ENCODE measurements at regions not wholly inside any gene's neighbourhood (a gene's known extent, or its start where the extent isn't known, plus 50 kb on each side); places are given as distances from the start of the nearest gene placed in this dataset.

DNA sequence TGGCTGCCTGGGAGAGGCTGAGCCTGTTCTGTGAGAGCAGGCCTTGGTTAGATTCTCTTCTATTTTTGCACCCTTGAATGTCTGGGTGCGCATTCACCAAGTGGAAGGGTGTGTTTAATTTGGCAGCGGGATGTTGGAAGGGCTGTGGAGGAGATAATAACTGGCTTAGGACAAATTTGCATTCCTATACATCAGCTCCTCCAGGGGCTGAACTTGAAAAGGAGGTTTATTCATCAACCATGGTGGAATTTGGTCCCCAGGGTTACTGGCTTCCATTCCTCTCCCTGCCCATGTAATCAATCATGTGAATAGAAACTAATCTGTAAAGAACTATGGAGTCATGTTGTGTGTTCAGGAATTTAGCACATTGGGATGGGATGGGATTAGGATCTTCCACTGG, 100.2 kb upstream of the FOXF1 start:
- no peak for DNase-seq (ENCODE audit: low read depth)

DNA sequence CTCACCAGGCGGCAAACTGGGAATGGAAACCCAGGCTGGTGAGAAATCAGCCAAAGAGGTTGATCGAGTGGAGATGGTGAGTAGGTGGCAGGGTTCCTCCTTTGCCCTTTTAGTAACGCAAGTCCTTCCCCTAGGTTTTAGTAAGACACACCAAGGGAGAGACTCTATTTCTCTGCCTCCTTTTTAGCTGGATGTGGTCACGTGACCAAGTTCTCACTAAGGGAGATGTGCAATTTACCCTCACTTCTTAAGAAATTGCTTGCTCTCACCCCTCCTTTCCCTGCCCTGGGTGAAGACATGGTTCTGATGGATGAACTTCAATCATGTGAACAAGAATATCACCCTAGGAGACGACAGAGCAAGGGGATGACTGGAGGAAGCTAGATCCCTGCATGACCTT, 99.8 kb upstream of the FOXF1 start:
- DNase-seq (ENCODE audit: low read depth): no peak

DNA sequence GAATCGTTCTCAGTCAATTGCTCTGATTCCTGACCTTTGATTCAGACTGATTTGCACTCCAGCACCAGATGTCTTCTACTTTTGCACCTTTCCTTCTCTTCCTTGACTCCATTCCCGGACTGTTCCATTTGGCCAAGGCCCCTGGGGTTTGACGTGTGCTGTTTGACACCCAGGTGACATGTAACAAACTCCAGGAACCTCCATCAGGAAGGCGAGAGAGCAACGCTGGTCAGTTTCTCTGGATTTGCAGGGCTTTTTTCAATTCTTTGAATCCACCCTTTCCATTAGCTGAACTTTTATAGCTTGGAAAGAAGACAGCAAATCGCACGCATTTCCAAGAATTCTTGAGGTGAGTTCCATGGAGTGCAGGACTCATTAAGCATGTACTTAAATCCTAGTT, 98.4 kb upstream of the FOXF1 start:
- DNase-seq (ENCODE audit: low read depth): no peak

DNA sequence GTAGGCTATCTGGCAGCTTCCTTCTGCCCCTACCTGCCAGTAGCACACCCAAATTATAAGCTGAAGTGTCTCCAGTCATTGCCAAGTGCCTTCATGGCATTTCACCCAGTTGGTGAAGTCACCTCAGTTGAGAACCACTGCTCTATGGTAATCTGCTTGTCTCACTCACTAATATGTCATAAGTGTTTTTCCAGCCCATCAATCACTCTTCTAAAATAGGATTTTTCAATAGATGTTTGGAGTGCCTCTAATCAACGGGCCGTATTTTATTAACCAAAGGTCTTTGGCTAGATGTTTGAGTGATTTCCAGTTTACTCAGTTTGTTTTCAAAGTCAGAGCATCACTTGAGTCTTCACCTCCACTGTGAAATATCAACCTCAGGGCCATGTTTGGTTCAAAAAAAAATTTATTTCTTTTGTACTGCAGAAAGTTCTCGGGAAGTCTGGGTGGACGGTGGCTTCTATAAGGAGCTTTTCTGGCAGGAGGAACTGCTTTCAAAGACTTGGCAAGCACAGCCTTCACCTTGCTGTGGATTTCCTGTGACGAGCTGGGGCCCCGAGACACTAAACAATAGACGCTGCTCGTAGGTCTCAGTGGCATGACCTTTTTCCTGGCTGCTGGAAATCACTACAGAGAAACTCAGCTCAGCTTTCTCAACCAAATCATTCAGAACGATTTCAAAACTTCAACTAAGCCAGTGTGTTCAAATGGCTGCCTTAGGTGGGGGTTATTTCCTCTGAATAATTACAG, 95.2 kb upstream of the FOXF1 start:
- no peak for DNase-seq (ENCODE audit: low read depth)

DNA sequence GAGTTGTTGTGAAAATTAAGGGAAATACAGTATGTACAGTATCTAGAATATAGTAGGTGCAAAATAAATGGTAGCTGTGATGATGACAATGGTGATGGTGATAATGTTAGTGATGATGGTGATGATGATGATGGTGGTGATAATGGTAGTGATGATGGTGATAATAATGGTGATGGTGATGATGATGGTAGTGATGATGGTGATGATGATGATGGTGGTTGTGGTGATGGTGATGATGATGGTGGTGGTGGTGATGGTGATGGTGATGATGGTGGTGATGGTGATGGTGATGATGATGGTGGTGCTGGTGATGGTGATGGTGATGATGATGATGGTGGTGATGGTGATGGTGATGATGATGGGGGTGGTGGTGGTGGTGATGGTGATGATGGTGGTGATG, 91.3 kb upstream of the FOXF1 start:
- no peak for DNase-seq (ENCODE audit: low read depth)

DNA sequence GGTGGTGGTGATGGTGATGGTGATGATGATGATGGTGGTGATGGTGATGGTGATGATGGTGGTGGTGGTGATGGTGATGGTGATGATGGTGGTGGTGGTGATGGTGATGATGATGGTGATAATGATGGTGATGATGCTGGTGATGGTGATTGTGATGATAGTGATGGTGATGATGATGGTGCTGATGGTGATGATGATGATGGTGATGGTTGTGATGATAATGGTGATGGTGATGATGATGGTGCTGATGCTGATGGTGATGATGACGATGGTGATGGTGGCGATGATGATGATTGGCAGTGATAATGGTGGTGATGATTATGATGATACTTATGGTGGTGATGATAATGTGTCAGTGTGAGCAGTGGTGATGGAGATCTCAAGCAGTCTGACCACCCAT, 90.8 kb upstream of the FOXF1 start:
- no peak for DNase-seq (ENCODE audit: low read depth)

DNA sequence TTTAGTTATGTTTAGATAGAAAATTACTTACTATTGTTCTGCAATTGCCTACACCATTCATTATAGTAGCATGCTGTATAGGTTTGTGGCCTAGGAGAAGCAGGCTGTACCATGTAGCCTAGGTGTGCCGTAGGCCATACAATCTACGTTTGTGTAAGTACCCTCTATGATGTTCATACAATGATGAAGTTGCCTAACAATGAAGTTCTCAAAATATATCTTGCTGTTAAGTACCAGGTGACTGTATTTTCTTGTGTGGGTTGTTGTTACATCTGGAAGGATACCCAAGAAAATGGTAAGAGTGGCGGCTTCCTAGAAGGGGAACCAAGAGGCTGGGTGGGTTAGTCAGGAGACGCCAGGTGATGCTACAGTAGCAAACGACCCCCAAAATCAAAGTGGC, 88.3 kb upstream of the FOXF1 start:
- DNase-seq (ENCODE audit: low read depth): no peak

DNA sequence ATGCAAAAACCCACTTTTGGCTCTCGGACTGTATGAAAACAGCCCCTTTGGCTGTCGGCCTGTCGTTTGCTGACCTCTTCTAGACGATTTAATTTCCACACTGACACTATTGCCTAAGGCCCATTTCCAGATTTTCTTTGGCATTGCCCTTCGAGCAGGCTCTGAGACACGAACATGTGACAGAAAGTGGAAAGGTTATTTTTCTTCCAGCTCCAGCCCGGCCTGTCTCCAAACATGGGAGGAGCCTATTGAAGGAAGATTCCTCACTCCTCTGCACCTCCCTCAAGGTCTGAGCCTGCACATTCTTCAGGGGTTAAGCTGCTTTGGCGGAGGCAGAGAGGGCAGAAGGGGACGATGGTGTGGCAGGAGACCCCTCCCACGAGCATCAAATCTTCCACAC, 85.9 kb upstream of the FOXF1 start:
- DNase-seq (ENCODE audit: low read depth): no peak

DNA sequence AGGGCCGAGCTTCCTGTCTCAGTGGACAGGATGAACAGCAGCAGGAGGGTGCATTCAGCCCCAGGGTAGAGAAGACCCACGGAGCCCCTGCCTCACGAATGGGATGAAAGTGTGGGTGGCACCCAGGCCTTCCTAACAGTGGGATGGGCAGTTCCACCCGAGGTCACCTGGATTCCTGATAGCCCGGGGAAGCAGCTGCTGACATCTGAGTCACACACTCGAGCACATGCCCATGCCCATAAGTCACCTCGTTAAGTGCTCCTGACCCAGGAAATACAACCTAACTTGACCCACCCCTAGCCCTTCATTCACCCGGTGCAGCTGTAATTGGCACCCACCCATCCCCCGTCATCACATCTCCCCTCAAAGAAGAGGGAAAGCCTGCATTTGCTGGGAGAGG, 85.3 kb upstream of the FOXF1 start:
- no peak for DNase-seq (ENCODE audit: low read depth)

DNA sequence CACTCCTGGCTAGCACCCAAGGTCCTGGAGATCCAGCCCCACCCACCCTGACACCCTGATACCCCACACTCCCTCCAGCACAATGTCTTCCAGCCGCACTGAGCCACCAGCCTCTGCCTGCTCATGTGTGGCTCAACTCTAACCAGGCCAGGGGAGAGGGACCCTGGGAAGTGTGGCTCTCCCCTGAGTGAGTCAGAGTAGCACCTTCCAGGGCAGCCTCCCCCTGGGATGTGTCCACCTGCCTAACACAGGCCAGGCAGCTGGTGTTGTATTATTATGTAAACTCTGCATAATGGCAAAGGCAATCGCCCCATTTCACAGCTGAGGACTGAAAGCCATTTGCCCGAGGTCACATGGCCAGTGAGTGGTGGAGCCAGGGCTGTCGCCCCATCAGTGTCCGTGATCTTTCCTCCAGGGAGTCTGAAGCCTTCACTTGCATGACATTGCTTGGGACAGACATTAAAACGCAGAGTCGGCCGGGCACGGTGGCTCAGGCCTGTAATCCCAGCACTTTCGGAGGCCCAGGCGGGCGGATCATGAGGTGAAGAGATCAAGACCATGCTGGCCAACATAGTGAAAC, 84.2 kb upstream of the FOXF1 start:
- no peak for DNase-seq (ENCODE audit: low read depth)

DNA sequence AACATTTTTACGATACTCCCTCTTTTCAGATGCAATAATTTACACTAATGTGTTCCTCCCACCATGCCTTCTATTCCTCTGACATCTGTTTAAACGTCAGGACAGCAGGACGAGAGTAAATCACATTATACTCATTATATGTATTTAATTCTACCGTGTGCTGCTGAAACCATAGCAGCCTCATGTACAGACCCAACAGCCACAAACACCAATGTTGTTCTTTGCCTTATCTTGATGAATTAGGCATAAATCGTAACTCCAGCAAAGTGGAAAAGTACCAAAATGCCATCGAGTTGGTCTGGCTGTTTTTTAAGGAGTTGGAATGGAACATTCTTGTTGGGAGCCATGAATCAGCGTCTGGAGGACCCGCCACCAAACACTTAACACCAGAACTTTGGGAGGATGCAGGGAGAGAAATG, 82.9 kb upstream of the FOXF1 start:
- no peak for DNase-seq (ENCODE audit: low read depth)

DNA sequence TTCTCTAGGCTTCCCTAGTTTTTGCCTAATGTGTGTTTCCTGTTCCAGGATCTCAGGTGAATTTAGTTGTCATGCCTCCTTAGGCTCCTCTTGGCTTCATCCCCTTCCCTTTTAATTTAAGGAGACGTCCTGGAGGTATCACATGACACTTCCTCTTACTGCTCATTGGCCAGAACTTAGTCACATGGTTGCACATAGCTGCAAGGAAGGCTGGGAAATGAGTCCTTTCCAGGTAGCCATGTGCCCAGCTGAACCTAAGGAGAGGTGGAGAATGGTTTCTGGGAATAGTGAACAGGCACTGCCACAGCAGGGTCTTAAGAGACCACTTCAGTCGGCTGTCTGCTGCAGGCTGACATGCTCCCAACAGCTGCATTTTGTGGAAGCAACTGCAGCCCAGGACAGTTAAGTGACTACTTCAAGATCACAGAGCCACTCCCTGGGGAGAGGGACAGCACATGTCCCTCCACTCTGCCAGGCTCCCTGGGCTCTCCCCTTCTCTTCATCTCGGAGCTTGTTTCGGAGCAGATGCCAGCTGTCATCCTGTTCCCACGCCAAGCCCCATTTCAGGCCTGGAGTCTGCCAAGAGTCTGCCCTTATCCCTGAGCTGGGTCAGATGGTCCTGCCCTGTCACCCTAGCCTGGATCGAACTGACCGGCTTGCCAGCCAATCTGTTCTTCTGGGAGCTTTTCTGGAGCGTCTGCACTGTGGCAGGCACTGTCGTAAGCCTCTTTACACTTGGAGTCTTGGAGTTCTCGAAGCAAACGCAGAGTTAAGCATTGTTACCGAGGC, 81.4 kb upstream of the FOXF1 start:
- no peak for DNase-seq (ENCODE audit: low read depth)

DNA sequence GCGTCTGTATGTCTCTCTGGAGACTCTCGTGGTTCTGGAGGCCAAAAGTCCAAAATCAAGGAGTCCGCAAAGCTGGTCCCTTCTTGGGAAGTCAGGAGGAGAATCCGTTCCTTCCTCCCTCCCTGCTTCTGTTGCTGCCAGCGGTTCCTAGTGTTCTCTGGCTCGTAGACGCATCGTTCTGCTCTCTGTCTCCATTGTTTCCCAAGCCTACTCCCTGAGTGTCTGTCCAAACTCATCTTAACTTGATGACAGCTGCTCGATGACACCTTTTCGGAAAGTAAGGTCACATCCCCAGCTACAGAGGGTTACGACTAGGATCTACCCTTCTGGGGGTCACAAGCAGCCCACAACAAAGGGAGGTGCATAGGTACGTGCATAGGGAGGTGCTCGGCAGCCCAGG, 80.7 kb upstream of the FOXF1 start:
- no peak for DNase-seq (ENCODE audit: low read depth)

DNA sequence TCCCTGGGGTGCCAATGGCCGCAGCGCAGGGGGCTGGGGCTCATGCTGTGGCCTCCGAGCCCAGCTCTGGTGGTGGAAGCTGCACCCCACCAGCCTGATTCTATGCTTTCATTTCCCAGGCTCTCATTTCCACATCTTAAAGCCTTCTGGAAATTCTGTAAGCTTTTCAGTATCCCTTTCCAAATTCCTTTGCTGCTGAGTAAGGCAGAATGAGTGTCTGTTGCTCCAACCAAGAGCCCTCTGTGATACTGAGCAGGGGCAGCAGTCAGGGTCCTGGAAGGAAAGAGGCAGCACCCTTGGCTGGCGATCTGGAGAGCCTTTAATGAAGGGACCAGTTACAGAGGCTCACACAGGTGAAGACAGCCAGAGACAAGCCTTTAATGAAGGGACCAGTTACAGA, 79.5 kb upstream of the FOXF1 start:
- DNase-seq (ENCODE audit: low read depth): no peak

DNA sequence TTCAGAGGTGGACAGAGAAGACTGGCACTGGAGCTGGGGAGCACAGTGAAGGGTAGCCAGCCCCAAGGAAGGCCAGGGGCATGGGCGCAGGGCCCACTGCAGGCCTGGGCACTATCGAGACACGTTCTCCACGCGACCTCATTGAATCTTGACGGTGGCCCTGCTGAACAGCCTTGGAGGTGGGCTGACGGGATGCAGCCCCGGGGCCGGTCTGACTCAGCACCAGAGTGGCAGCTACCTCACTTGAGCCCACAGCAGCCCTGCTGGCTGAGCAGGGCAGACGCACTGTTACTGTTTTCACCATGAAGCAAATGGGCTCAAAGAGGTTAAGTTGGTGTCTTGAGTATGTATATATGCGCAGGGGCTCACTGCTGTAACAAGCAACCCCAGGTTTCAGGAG, 78.8 kb upstream of the FOXF1 start:
- DNase-seq (ENCODE audit: low read depth): no peak

DNA sequence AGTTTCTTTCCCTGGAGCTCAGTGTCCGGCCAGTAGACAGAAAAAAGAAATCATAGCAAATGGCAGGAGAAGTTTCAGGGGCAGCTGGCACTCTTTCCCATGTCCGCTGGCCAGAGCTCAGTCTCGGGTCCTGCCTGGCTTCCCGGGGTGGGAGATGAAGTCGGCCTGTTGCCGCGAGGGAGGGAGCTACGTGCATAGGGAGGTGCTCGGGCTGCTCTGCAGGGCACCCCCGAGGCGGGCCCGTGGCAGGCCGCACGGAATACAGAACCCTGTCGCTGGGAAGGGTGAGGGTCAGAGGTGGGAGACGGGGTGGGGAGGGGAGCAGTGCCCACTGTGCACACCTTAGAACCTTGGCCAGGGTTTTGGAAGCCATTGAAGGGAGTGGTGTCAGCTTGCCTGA, 78.3 kb upstream of the FOXF1 start:
- no peak for DNase-seq (ENCODE audit: low read depth)

DNA sequence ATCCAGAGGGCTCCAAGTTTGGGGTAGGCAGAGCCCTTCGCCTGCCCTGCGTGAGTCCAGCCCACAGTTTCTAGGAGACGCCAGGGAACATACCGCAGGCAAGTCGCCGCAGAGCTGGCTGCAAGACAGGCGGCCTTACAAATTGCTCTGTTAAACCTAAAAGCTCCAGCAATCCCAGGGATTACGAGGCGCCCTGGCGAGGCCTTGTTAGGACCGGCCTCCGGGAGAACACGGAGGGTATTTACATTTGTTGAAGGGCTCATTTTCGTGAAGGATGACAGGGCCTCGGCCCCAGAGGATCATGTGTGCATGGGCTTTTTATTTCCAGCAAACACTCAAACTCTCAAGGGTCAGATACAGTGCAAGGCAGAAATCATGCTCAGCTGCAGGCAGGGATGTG, 77.6 kb upstream of the FOXF1 start:
- no peak for DNase-seq (ENCODE audit: low read depth)

DNA sequence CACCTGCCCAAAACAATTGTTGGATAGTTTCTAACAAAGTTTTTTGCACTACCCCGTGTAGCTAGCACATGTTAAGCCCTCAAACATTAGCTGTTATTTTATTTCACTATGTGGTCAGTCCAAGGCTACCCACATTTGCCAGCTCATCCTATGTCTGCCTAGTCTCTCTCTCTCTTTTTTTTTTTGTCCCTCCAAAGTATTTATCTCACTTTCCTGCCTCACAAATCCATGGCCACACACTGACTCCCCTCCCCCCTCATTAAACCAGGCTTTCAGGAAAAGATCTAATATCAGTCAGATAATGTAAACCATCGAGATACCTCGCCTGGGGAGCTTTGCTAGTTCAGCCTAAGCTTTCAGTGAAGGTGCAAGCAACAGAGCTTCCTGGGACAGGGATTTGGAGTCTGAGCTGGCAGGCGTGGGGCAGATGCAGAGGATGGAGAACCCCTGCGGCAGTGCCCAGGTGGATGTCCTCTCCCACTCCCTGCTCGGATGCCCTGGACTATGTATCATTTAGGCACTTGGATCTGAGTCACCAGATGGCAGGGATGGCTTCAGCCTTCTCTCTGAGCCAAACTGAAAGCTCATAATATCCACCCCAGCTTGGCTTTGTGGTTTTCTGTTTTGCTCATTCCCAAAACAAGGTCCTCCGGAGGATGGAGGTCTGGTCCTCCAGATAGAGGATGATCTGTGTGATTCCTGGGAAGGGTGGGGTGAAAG, 73.7 kb upstream of the FOXF1 start:
- DNase-seq (ENCODE audit: low read depth): no peak

DNA sequence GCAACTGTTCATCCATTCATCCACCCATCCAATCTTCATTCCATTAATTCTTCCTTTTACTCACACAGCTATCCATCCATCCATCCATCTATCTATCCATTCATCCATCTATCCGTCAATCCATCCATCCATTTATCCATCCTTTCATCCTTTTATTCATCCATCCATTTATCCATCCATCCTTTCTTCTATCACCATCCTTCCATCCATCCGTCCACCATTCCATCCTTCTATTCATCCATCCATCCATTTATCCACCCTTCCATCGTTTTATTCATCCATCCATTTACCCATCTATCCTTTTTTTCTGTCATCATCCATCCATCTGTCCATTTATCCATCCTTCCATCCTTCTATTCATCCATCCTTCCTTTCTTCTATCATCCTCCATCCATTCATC, 73.0 kb upstream of the FOXF1 start:
- no peak for DNase-seq (ENCODE audit: low read depth)

DNA sequence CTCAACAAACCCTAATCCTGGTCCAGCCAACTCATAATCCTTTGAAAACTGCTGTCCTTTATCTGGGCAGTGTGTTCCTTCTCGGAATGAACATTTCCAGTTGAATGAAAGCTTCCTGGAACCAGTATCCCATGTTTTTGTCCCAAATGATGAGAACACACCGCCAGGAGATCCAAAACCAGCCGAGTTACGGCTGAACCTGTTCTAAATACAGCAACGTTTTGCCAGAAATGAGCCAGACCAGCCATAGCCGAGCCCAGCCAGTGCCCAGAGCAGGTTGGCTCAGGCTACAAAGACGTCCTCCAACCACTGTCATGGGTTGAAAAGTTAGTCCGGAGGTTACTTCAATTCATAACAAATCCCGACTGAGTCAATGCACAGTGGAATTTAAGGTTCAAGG, 67.6 kb upstream of the FOXF1 start:
- no peak for DNase-seq (ENCODE audit: low read depth)

DNA sequence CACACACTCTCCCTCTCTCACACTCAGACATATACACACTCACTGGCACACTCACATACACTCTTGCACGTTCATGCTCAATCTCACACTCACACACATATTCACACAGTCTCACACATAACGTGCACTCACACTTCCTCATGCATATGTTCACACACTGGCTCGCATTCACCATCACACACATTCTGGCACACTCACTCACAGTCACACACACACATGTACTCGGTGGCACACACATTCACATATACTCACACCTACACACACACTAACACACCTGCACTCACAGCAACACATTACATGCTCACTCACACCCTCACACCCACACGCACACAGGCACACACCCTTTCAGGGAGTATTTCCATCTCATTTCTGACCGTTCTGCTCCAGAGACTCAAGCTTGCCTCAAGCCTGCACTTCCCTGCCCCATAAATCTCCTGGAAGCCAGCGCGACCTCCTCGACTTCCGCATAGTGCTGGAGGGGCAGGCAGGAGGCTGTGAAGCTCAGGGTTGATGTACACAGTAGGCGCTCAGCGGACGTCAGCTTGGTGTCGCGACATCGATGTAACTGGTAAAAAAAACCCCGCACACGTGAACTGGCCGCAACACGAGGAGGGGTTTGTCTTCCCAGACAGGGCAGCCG, 66.7 kb upstream of the FOXF1 start:
- DNase-seq (ENCODE audit: low read depth): no peak

DNA sequence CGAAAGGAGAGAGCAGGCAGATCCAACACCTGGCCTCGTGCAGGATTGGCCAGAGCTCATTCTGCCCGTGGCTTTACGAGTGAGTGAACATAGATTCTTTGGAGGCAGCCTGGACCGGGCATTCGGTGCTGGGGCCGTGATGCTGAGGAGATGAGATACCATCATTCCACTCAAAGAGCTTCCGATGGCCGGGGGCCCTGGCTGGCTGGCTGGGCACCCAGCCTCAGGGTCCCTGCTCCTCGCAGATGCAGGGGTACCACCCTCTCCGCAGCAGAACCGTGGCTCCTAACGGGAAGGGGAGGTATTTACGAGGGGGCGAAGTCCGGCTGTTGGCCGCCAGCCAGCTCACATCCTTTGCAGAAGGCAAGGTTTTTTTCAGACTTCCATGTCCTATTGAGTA, 66.1 kb upstream of the FOXF1 start:
- no peak for DNase-seq (ENCODE audit: low read depth)

Data from activated gamma-delta T cell treated with anti-CD3 and anti-CD28 coated beads, Interleukin-2, amount 50 U/mL, for 16 hours (primary cell).